OCI-LY3 (cell line): ENCODE measurements at regions not wholly inside any gene's neighbourhood (a gene's known extent, or its start where the extent isn't known, plus 50 kb on each side); places are given as distances from the start of the nearest gene placed in this dataset.

Experiments
- H2AFZ ChIP-seq: fragments of 200-600, 300-600 bp; shearing (Covaris generic); 2 replicates; pipeline ENCODE4 v1.6.0; 2014; ENCODE audit warnings: antibody characterized with exemption, low read depth, low read length
- H3K27ac ChIP-seq: fragments of 200-600, 300-600 bp; sonication (generic); 2 replicates; pipeline ENCODE4 v1.5.1; 2014; ENCODE audit warnings: mild to moderate bottlenecking, low read length, moderate library complexity, mixed read lengths
- H3K27me3 ChIP-seq: fragments of 200-600, 300-600 bp; sonication (generic); 2 replicates; pipeline ENCODE4 v1.6.1; 2014; ENCODE audit warnings: low read depth, low read length, mixed read lengths
- H3K36me3 ChIP-seq: fragments of 200-600, 300-600 bp; sonication (generic); replicated peaks from 2 replicates; pipeline ENCODE3; 2014; ENCODE audit warnings: low read depth, low read length, mixed read lengths
- H3K4me1 ChIP-seq: fragments of 300-600, 200-600 bp; sonication (generic); 2 replicates; pipeline ENCODE4 v1.6.1; 2014; ENCODE audit warnings: low read length, mixed read lengths
- H3K4me2 ChIP-seq: fragments of 200-600, 300-600 bp; sonication (generic); 2 replicates; pipeline ENCODE4 v1.6.1; 2014; ENCODE audit warnings: low read length, mixed read lengths
- H3K4me3 ChIP-seq: fragments of 300-600, 200-600 bp; sonication (generic); 2 replicates; pipeline ENCODE4 v1.5.1; 2014; ENCODE audit warnings: antibody characterized with exemption, mild to moderate bottlenecking, low read length, moderate library complexity
- H3K79me2 ChIP-seq: fragments of 300-600, 200-600 bp; shearing (Covaris generic); 2 replicates; pipeline ENCODE4 v1.6.1; 2014; ENCODE audit warnings: mild to moderate bottlenecking, low read length, mixed read lengths
- H3K9ac ChIP-seq: fragments of 300-600, 200-600 bp; shearing (Covaris generic); 2 replicates; pipeline ENCODE4 v1.6.0; 2014; ENCODE audit warnings: mild to moderate bottlenecking, low read length, moderate library complexity
- H3K9me3 ChIP-seq: fragments of 200-600, 300-600 bp; shearing (Covaris generic); 2 replicates; pipeline ENCODE4 v1.6.1; 2014; ENCODE audit warnings: low read length, mixed read lengths; ENCODE audit not compliant: insufficient read depth
- H4K20me1 ChIP-seq: fragments of 200-600, 300-600 bp; sonication (generic); 2 replicates; pipeline ENCODE4 v1.6.1; 2016; ENCODE audit warnings: low read length, mixed read lengths; ENCODE audit not compliant: insufficient read depth
- CTCF ChIP-seq: fragments of 200-600, 300-600 bp; sonication (generic); IDR thresholded peaks from 2 replicates; pipeline ENCODE4 v1.5.1; 2014; ENCODE audit warnings: antibody characterized with exemption, low read length, low read depth
- EZH2phosphoT487 ChIP-seq: fragments of 200-600 bp; shearing (Covaris generic); IDR thresholded peaks from 2 replicates; pipeline ENCODE4 v1.6.1; 2018; ENCODE audit warnings: antibody characterized with exemption, mixed run types, low read depth

- Histone ChIP-seq H3K9me3 (no peaks in the 10 kb centered on the region), H3K4me1 (no peaks in the 10 kb centered on the region), H3K27me3 (no peaks in the 10 kb centered on the region), H3K9ac (no peak overlapping the region), H3K79me2 (no peaks in the 10 kb centered on the region), H2AFZ (no peak overlapping the region), H4K20me1 (no peaks in the 10 kb centered on the region), H3K36me3 (no peaks in the 10 kb centered on the region), H3K27ac (no peak overlapping the region), H3K4me2 (no peak overlapping the region), H3K4me3 (no peak overlapping the region)
- TF ChIP-seq CTCF (no peak), EZH2phosphoT487 (no peak)
These were observed 587.3 kb downstream of the ANXA1 start for GRCh38 chr9:73738741-73739530.

- H2AFZ ChIP-seq = no peak overlapping the region
- no peaks in the 10 kb centered on the region for H3K4me1 ChIP-seq
- H4K20me1 ChIP-seq = no peaks in the 10 kb centered on the region
- no peak overlapping the region for H3K27ac ChIP-seq
- no peak overlapping the region for H3K4me3 ChIP-seq
- H3K4me2 ChIP-seq = no peak overlapping the region
- no peaks in the 10 kb centered on the region for H3K27me3 ChIP-seq
- no peak for TF ChIP-seq EZH2phosphoT487
- TF ChIP-seq CTCF = no peak
- no peaks in the 10 kb centered on the region for H3K36me3 ChIP-seq
- H3K9me3 ChIP-seq = no peaks in the 10 kb centered on the region
- H3K79me2 ChIP-seq = no peaks in the 10 kb centered on the region
- no peak overlapping the region for H3K9ac ChIP-seq
These were observed 589.7 kb downstream of the ANXA1 start for GRCh38 chr9:73741316-73741715.

DNA sequence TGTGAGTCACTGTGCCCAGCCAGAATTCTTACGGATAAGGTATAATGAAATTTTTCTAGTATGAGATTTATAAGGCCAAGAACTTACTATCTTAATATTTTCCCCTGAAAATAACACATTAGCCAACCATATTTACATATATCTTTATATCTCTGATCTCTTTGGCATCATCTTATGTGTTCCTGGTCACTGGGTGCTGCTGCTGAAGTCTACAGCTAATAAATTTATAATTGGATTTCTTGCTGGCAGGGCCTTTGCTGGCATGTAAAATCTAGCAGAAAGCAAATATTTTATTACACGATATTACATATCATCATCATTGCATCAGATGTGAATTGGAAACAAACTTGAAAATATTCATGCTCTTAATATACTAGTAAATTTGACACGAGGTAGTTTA is 590.7 kb downstream of the ANXA1 start:
- TF ChIP-seq EZH2phosphoT487 (no peak), CTCF (no peak)
- Histone ChIP-seq H3K27me3 (no peaks in the 10 kb centered on the region), H3K79me2 (no peaks in the 10 kb centered on the region), H3K4me3 (no peak overlapping the region), H3K9me3 (no peaks in the 10 kb centered on the region), H3K36me3 (no peaks in the 10 kb centered on the region), H3K9ac (no peak overlapping the region), H3K4me2 (no peak overlapping the region), H2AFZ (no peak overlapping the region), H3K27ac (no peak overlapping the region), H3K4me1 (no peaks in the 10 kb centered on the region), H4K20me1 (no peaks in the 10 kb centered on the region)

DNA sequence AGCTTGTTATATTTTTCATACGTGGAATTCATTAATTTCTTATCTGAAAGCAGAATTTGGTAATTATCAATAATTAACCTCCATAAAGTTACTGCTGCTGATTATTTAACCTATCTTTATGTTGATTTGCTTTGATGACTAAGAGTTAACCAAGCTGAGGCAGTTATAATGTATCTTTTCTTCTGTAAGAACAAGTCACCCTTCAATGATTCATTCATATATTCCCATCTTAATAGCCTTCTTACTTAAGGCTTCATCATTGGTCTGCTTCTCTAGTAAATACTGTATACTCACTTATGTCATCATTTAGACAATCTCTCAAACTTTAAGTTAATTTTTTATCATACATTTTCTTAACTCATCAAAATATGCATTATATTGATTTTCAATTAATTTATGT is 592.2 kb downstream of the ANXA1 start:
- no peak for TF ChIP-seq EZH2phosphoT487
- TF ChIP-seq CTCF = no peak
- no peak overlapping the region for H3K4me3 ChIP-seq
- H3K36me3 ChIP-seq = no peaks in the 10 kb centered on the region
- no peaks in the 10 kb centered on the region for H3K9me3 ChIP-seq
- no peak overlapping the region for H3K27ac ChIP-seq
- no peaks in the 10 kb centered on the region for H3K27me3 ChIP-seq
- no peaks in the 10 kb centered on the region for H3K79me2 ChIP-seq
- H4K20me1 ChIP-seq = no peaks in the 10 kb centered on the region
- no peaks in the 10 kb centered on the region for H3K4me1 ChIP-seq
- no peak overlapping the region for H2AFZ ChIP-seq
- H3K4me2 ChIP-seq = no peak overlapping the region
- no peak overlapping the region for H3K9ac ChIP-seq
